ENCODE measurements at regions not wholly inside any gene's neighbourhood (a gene's known extent, or its start where the extent isn't known, plus 50 kb on each side); places are given as distances from the start of the nearest gene placed in this dataset.

GRCh38 chr9:79945495-79945894 lies 373.7 kb downstream of the TLE4 start:
- TF ChIP-seq CTCF (IDR thresholded peaks at IDR 0.05; ENCODE audit: low read depth, low read length, poor library complexity, severe bottlenecking) (no peak), EZH2phosphoT487 (IDR thresholded peaks at IDR 0.05; ENCODE audit: borderline replicate concordance, low read length) (no peak)
